ENCODE measurements at regions not wholly inside any gene's neighbourhood (a gene's known extent, or its start where the extent isn't known, plus 50 kb on each side); places are given as distances from the start of the nearest gene placed in this dataset.
"Not testable (repeated sequence)": the region's sequence is repeated elsewhere in the genome, so short reads cannot be mapped to it uniquely, and the experiment has no call there.

- no peak for DNase-seq
Measured at GRCh38 chr1:90291431-90292216, 296.7 kb downstream of the ZNF326 start.

GRCh38 chr1:90282811-90283210 lies 287.9 kb downstream of the ZNF326 start:
- no peak for DNase-seq

- DNase-seq = not testable (repeated sequence)
Measured at GRCh38 chr1:90281886-90282285, 287.0 kb downstream of the ZNF326 start.

GRCh38 chr1:90277270-90277669 lies 282.4 kb downstream of the ZNF326 start:
- DNase-seq = no peak

- no peak for DNase-seq
Measured at GRCh38 chr1:90274376-90274775, 279.5 kb downstream of the ZNF326 start.

GRCh38 chr1:90273241-90273774 lies 278.4 kb downstream of the ZNF326 start:
- no peak for DNase-seq

- DNase-seq = no peak
Measured at GRCh38 chr1:90262791-90263190, 267.9 kb downstream of the ZNF326 start.

GRCh38 chr1:90262286-90262685 lies 267.4 kb downstream of the ZNF326 start:
- DNase-seq = no peak

- DNase-seq = no peak
Measured at GRCh38 chr1:90246069-90246468, 251.2 kb downstream of the ZNF326 start.

- no peak for DNase-seq
Measured at GRCh38 chr1:90236493-90236892, 241.6 kb downstream of the ZNF326 start.

- DNase-seq = no peak
Measured at GRCh38 chr1:90223401-90223800, 228.5 kb downstream of the ZNF326 start.

- DNase-seq = no peak
Measured at GRCh38 chr1:90220941-90221693, 226.2 kb downstream of the ZNF326 start.

- no peak for DNase-seq
Measured at GRCh38 chr1:90220496-90220895, 225.6 kb downstream of the ZNF326 start.

- not testable (repeated sequence) for DNase-seq
Measured at GRCh38 chr1:90219166-90219871, 224.4 kb downstream of the ZNF326 start.

GRCh38 chr1:90210633-90211491 lies 216.0 kb downstream of the ZNF326 start:
- DNase-seq = no peak

- DNase-seq = no peak
Measured at GRCh38 chr1:90208949-90209348, 214.0 kb downstream of the ZNF326 start.

GRCh38 chr1:90206260-90206659 lies 211.3 kb downstream of the ZNF326 start:
- no peak for DNase-seq

- DNase-seq = no peak
Measured at GRCh38 chr1:90204780-90205179, 209.9 kb downstream of the ZNF326 start.

GRCh38 chr1:90204023-90204590 lies 209.2 kb downstream of the ZNF326 start:
- no peak for DNase-seq

GRCh38 chr1:90201467-90202358 lies 206.8 kb downstream of the ZNF326 start:
- DNase-seq = no peak

GRCh38 chr1:90200646-90201205 lies 205.8 kb downstream of the ZNF326 start:
- DNase-seq = no peak

Data from NCI-H1417 (cell line).